Prostate gland (tissue), 2 donors: ENCODE measurements at regions not wholly inside any gene's neighbourhood (a gene's known extent, or its start where the extent isn't known, plus 50 kb on each side); places are given as distances from the start of the nearest gene placed in this dataset.

Experiments
- DNase-seq: peaks from one replicate; pipeline ENCODE4 v3.0.0-alpha.2; 2019; ENCODE audit warnings: low spot score
- H3K27ac ChIP-seq, 2 donors: fragments of 200-600 bp; sonication (generic); 2 replicates each; pipeline ENCODE4 v1.5.1; 2017 to 2019
- H3K27me3 ChIP-seq: fragments of 200-600 bp; sonication (generic); replicated peaks from 2 replicates; pipeline ENCODE4 v1.5.1; 2019; ENCODE audit not compliant: insufficient read depth
- H3K36me3 ChIP-seq, 2 donors: fragments of 200-600 bp; sonication (generic); 1 replicate in 1 of 2; 2 replicates in 1 of 2; pipeline versions ENCODE4 v1.5.1 to v1.8.1; 2017 to 2019
- H3K4me1 ChIP-seq: fragments of 200-600 bp; sonication (generic); replicated peaks from 2 replicates; pipeline ENCODE4 v1.5.1; 2019
- H3K4me3 ChIP-seq, 2 donors: fragments of 200-600 bp; sonication (generic); 2 replicates each; pipeline ENCODE4 v1.5.1; 2017 to 2019
- H3K9me3 ChIP-seq: fragments of 200-600 bp; sonication (generic); 2 replicates; pipeline ENCODE4 v1.5.1; 2017
- POLR2A ChIP-seq: fragments of 450-650 bp; IDR thresholded peaks from one replicate; pipeline ENCODE4 v1.6.1; 2016; ENCODE audit warnings: antibody characterized with exemption, mild to moderate bottlenecking
- POLR2AphosphoS5 ChIP-seq: sonication (generic); formaldehyde crosslinking; IDR thresholded peaks from one replicate; pipeline ENCODE4 v1.6.1; 2017; ENCODE audit warnings: antibody characterized with exemption
- WGBS: methylation state at CpG from one replicate; pipeline ENCODE4 v1.1.5; 2018; 5-methylcytosine and 5-hydroxymethylcytosine counted together
- intact Hi-C: fragments of 100-400 bp; cut with DNase I; formaldehyde crosslinking; loops from one replicate; pipeline ENCODE4 v1.14.2; 2022
- TF ChIP-seq, protein P1 (sequence below), 4 experiments: fragments of 200-600 bp in 2 of 4; fragments of 450-650 bp in 2 of 4; sonication (generic) in 2 of 4; IDR thresholded peaks; 1 replicate in 3 of 4; 2 replicates in 1 of 4; pipeline ENCODE4 v1.5.1; 2016 to 2019; ENCODE audit warnings: antibody characterized with exemption in 4 of 4, mild to moderate bottlenecking in 2 of 4, moderate library complexity in 2 of 4

DNA sequence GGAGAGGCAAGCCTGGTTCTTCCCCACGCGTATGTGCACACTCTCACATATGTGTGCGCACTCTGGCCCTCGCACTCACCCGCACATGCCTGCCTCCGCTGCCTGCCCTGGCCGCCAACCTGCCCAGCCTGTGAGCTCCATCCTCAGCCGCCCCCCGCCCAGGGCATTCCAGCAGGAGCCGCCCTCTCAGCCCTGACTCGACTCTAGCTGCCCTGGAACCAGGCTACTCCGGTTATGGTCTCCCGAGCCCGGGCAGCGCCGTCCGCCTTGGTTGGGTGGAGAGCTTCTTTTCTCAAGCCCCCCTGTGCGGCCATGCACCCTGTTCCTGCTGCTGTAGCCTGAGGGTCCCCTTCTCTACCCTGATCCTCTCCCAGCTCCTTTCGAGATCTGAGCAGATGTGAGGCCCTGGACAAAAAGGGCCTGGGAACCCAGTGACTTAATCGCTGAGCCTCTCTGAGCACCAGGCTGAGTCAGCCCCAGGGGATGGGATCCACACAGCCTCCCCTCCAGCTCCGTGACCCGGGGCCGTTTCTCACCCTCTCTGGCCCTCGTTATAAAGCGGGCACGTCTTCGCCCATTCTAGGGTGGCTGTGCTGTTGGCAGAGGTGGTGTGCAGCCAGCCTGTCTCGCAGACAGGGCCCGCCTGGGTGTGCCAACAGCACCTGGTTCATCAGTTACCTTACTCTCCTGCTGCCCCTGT lies 191.5 kb downstream of the TEX29 start:
- DNase-seq: no peak
- WGBS: 85% methylated on average over 29 of the region's 29 CpGs
- H3K4me1 ChIP-seq: no peaks in the 10 kb centered on the region
- intact Hi-C loops: no loop called here
- H3K4me3 ChIP-seq: no peak overlapping the region
- H3K9me3 ChIP-seq: no peaks in the 10 kb centered on the region
- H3K27ac ChIP-seq: no peak overlapping the region
- peaks cover 20% of the 10 kb centered on the region for H3K27me3 ChIP-seq
- no peak for TF ChIP-seq POLR2A
- TF ChIP-seq, protein P1, sequence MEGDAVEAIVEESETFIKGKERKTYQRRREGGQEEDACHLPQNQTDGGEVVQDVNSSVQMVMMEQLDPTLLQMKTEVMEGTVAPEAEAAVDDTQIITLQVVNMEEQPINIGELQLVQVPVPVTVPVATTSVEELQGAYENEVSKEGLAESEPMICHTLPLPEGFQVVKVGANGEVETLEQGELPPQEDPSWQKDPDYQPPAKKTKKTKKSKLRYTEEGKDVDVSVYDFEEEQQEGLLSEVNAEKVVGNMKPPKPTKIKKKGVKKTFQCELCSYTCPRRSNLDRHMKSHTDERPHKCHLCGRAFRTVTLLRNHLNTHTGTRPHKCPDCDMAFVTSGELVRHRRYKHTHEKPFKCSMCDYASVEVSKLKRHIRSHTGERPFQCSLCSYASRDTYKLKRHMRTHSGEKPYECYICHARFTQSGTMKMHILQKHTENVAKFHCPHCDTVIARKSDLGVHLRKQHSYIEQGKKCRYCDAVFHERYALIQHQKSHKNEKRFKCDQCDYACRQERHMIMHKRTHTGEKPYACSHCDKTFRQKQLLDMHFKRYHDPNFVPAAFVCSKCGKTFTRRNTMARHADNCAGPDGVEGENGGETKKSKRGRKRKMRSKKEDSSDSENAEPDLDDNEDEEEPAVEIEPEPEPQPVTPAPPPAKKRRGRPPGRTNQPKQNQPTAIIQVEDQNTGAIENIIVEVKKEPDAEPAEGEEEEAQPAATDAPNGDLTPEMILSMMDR (IDR thresholded peaks at IDR 0.05): no peak
- TF ChIP-seq POLR2AphosphoS5: no peak
- H3K36me3 ChIP-seq: no peaks in the 10 kb centered on the region

DNA sequence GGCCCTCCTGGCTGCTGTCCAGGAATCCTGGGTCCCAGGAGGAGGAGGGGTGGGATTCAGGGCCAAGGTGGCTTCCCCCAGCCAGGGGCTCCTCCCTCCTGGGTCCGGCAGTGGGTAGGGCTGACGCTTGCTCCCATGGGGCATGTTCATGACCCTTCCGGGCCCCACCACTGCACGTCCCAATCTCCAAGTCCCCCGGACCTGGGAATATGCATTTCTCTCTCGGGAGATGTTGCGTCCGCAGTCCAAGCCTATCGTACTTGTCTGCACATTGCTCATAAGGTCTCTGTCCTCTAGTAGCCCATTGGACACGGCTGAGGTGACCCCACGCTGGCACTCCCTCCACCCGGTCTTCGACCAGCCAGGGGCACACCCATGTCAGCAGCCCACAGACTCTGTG lies 192.3 kb downstream of the TEX29 start:
- DNase-seq: no peak
- no peaks in the 10 kb centered on the region for H3K36me3 ChIP-seq
- intact Hi-C loops: no loop called here
- no peaks in the 10 kb centered on the region for H3K4me1 ChIP-seq
- no peak overlapping the region for H3K27ac ChIP-seq
- H3K4me3 ChIP-seq: no peak overlapping the region
- peaks cover 20% of the 10 kb centered on the region for H3K27me3 ChIP-seq
- no peak for TF ChIP-seq POLR2A
- WGBS: 89% methylated on average over 9 of the region's 13 CpGs
- H3K9me3 ChIP-seq: no peaks in the 10 kb centered on the region

DNA sequence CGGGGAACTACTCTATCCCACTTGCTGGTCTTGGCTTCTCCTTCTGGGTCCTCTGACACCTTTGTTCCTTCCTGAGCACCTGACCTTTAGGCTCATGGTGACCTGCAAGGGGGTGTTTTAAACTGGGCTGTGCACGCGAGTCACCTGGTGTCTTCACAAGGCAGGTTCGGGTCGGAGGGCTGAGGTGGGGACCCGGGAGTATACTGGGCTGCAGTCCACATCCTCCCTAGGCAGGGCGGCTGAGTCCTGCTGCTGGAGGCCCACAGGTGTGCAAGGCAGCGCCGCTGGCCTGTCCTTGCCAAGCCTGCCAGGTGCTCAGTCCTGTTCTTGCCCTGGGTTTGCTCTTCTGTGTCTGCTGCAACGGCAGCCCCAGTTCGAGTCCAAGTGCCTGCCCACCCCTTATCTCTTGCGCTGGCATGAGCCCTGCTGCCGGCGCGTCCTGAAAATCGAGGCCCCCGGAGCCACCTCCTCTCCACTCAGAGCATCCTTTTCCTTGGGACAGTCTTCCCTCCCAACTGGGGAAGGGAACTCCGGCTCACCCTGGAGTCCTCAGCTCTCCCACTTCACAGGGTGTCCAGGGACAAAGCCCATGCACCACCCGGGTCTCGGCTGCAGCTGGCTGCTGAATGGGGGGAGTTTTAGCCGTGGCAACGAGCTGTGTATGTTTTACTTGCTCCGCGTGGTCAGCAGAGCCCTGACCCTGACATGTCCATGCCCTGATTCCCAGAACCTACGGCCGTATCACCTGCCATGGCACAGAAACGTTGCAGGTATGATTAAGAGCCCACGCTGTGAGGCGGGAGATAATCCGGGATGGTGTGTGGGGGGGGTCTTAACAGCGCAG lies 193.5 kb downstream of the TEX29 start:
- peaks cover 17% of the 10 kb centered on the region for H3K27me3 ChIP-seq
- intact Hi-C loops: no loop called here

DNA sequence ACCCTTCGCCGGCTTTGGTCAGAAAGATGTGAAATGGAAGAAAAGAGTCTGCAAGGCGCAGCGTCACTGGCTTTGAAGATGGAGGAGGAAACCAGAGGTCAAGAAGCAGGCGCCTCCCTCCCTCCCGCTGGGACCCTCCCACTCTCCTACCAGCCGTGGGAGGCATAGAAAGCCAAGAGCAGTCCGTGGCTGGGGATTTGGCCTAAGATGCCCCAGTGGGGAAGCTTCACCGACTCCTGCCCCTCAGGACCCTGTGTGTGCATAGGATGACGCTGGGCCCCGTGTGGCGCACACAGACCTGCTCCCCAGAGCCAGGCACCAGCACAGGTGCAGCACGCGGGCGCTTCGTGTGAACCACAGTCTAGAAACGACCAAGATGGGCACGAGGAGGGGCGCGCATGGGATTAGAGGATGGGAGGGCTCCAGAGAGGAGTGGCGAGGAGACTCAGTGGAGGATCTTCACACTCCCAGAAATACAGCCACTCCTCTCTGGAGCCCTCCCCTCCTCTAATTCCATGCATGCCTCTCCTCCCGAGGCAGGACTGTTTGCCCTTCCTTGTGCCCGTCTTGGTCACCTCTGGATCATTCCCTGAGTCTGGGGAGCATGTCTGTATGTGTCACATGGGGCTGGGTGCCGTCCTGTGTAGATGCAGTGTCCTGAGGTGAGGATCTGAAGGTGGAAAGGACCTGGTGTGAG lies 194.3 kb downstream of the TEX29 start:
- 65% methylated on average over 24 of the region's 24 CpGs for WGBS
- intact Hi-C loops: no loop called here
- H3K4me1 ChIP-seq: no peaks in the 10 kb centered on the region
- no peak overlapping the region for H3K27ac ChIP-seq
- H3K9me3 ChIP-seq: no peaks in the 10 kb centered on the region
- no peak for TF ChIP-seq POLR2AphosphoS5
- no peak for DNase-seq
- H3K27me3 ChIP-seq: peaks cover 17% of the 10 kb centered on the region
- H3K36me3 ChIP-seq: no peaks in the 10 kb centered on the region
- H3K4me3 ChIP-seq: no peak overlapping the region

More for the DNA sequence above, 193.5 kb downstream of the TEX29 start:
- DNase-seq: no peak
- no peak overlapping the region for H3K27ac ChIP-seq
- H3K4me1 ChIP-seq: no peaks in the 10 kb centered on the region
- no peak overlapping the region for H3K4me3 ChIP-seq
- 83% methylated on average over 31 of the region's 31 CpGs for WGBS
- TF ChIP-seq, protein P1 (IDR thresholded peaks at IDR 0.05): no peak
- TF ChIP-seq POLR2AphosphoS5 (no peak), POLR2A (no peak)
- H3K36me3 ChIP-seq: no peaks in the 10 kb centered on the region
- no peaks in the 10 kb centered on the region for H3K9me3 ChIP-seq

DNA sequence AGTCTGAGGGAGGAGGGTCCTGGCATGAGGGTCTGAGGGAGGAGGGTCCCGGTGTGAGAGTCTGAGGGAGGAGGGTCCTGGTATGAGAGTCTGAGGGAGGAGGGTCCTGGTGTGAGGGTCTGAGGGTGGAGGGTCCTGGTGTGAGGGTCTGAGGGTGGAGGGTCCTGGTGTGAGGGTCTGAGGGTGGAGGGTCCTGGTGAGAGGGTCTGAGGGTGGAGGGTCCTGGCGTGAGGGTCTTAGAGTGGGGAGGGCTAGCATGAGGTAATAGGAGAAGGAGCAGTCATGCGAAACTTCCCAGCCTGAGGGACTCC lies 194.8 kb downstream of the TEX29 start:
- H3K27me3 ChIP-seq: peaks cover 17% of the 10 kb centered on the region
- TF ChIP-seq, protein P1 (IDR thresholded peaks at IDR 0.05): no peak
- TF ChIP-seq POLR2AphosphoS5 (no peak), POLR2A (no peak)
- intact Hi-C loops: no loop called here
- H3K36me3 ChIP-seq: no peaks in the 10 kb centered on the region
- no peak overlapping the region for H3K27ac ChIP-seq
- H3K4me3 ChIP-seq: no peak overlapping the region
- DNase-seq: no peak
- no peaks in the 10 kb centered on the region for H3K4me1 ChIP-seq
- 72% methylated on average over 3 of the region's 3 CpGs for WGBS
- H3K9me3 ChIP-seq: no peaks in the 10 kb centered on the region
